GM12878 (cell line): ENCODE measurements at regions not wholly inside any gene's neighbourhood (a gene's known extent, or its start where the extent isn't known, plus 50 kb on each side); places are given as distances from the start of the nearest gene placed in this dataset.

ENCODE experiments used
- ATAC-seq: fragments of 200-7000 bp; cut with Tn5 transposase; 3 replicates; pipeline ENCODE4 v1.9.1; 2020; ENCODE audit warnings: mild to moderate bottlenecking, moderate library complexity
- BruUV-seq: library from RNA; stranded (reverse); fragments of 400-500 nt; replicated peaks from 2 replicates; lab custom pipeline; 2021; lab: Mats Ljungman, UMichigan
- CTCF ChIA-PET: fragments of 300-600 bp; sonication (Branson Sonifier 250); formaldehyde crosslinking; extraction: SDS; loops from one replicate; lab custom pipeline; 2021; ENCODE audit warnings: inconsistent platforms; lab: Yijun Ruan, JAX
- POLR2A ChIA-PET: fragments of 350-600 bp; formaldehyde crosslinking; extraction: SDS; loops from one replicate; lab custom pipeline; 2021; ENCODE audit warnings: inconsistent platforms; lab: Charles Lee
- RAD21 ChIA-PET: fragments of 300-600 bp; sonication (Branson Sonifier 250); formaldehyde crosslinking; loops from one replicate; lab custom pipeline; 2023; ENCODE audit warnings: antibody characterized with exemption; ENCODE audit not compliant: unreplicated experiment; lab: Charles Lee
- SMC1A ChIA-PET: fragments of 300-600 bp; sonication (Branson Sonifier 250); formaldehyde crosslinking; loops from one replicate; lab custom pipeline; 2023; ENCODE audit not compliant: unreplicated experiment, uncharacterized antibody; lab: Charles Lee
- DNase-seq: peaks from one replicate; pipeline ENCODE4 v3.0.0-alpha.2; 2011; ENCODE audit warnings: low read depth, low spot score
- FAIRE-seq: peaks from 3 replicates; lab custom pipeline; 2011; peaks lifted over from hg19 to GRCh38; lab: Jason Lieb, UNC
- H2AFZ ChIP-seq: 2 replicates; pipeline ENCODE4 v1.6.0; 2011; ENCODE audit warnings: low read depth, low read length, control low read depth; ENCODE audit not compliant: control insufficient read depth
- H3K27ac ChIP-seq: 2 replicates; pipeline ENCODE4 v1.5.1; 2011; ENCODE audit warnings: control low read depth; ENCODE audit not compliant: control insufficient read depth, insufficient read depth
- H3K27me3 ChIP-seq, 2 experiments: replicated peaks in 1 of 2; 2 replicates each; pipeline versions ENCODE4 v1.6.0 to v1.6.1; 2011; ENCODE audit warnings: low read length in 1 of 2; ENCODE audit not compliant: control insufficient read depth in 2 of 2, insufficient read depth in 2 of 2
- H3K36me3 ChIP-seq, 2 experiments: 2 replicates each; pipeline ENCODE4 v1.5.1; 2011; ENCODE audit warnings: low read length in 1 of 2; ENCODE audit not compliant: control insufficient read depth in 2 of 2, insufficient read depth in 2 of 2
- H3K4me1 ChIP-seq: 2 replicates; pipeline ENCODE4 v1.6.1; 2011; ENCODE audit warnings: mild to moderate bottlenecking, low read length, moderate library complexity, mixed read lengths; ENCODE audit not compliant: control insufficient read depth, insufficient read depth
- H3K4me2 ChIP-seq: 2 replicates; pipeline ENCODE4 v1.6.0; 2011; ENCODE audit warnings: control low read depth; ENCODE audit not compliant: control insufficient read depth, insufficient read depth
- H3K4me3 ChIP-seq: fragments of 200-600 bp; sonication (generic); 2 replicates; pipeline ENCODE4 v1.5.1; 2016
- H3K79me2 ChIP-seq: 2 replicates; pipeline ENCODE4 v1.6.0; 2011; ENCODE audit warnings: low read length; ENCODE audit not compliant: control insufficient read depth, insufficient read depth
- H3K9ac ChIP-seq: 2 replicates; pipeline ENCODE4 v1.8.0; 2011; ENCODE audit warnings: low read length, control low read depth, mixed read lengths; ENCODE audit not compliant: control insufficient read depth, insufficient read depth
- H3K9me3 ChIP-seq: replicated peaks from 3 replicates; pipeline ENCODE4 v1.5.1; 2011; ENCODE audit warnings: mild to moderate bottlenecking, low read length; ENCODE audit not compliant: control insufficient read depth, insufficient read depth
- H4K20me1 ChIP-seq: 2 replicates; pipeline ENCODE4 v1.6.0; 2011; ENCODE audit not compliant: control insufficient read depth, insufficient read depth
- ELK1 ChIP-seq: IDR thresholded peaks from 2 replicates; pipeline ENCODE4 v1.6.1; 2012; ENCODE audit warnings: low read depth, low read length, improper control_type of control experiment
- FOXM1 ChIP-seq: IDR thresholded peaks from 2 replicates; pipeline ENCODE4 v1.6.1; 2012; ENCODE audit warnings: low read depth, mild to moderate bottlenecking, inconsistent platforms, low read length, moderate library complexity
- GABPA ChIP-seq: IDR thresholded peaks from 2 replicates; pipeline ENCODE4 v1.6.1; 2014; ENCODE audit warnings: antibody characterized with exemption, low read depth, mild to moderate bottlenecking, inconsistent platforms
- HDAC6 ChIP-seq: fragments of 200-600 bp; sonication (generic); IDR thresholded peaks from one replicate; pipeline ENCODE4 v1.8.0; 2017; ENCODE audit warnings: antibody characterized with exemption; ENCODE audit not compliant: unreplicated experiment
- JUNB ChIP-seq: IDR thresholded peaks from 2 replicates; pipeline ENCODE4 v1.6.1; 2016; ENCODE audit warnings: antibody characterized with exemption, mild to moderate bottlenecking
- LARP7 ChIP-seq: fragments of 450-650 bp; IDR thresholded peaks from 2 replicates; pipeline ENCODE4 v1.6.1; 2017; ENCODE audit warnings: mild to moderate bottlenecking
- MYB ChIP-seq: fragments of 150-350 bp; IDR thresholded peaks from 2 replicates; pipeline ENCODE4 v1.6.1; 2014; ENCODE audit warnings: mild to moderate bottlenecking, low read depth, low read length, borderline replicate concordance
- NR2C2 ChIP-seq: IDR thresholded peaks from 2 replicates; pipeline ENCODE4 v1.6.1; 2011; ENCODE audit warnings: borderline replicate concordance, low read depth; ENCODE audit not compliant: control insufficient read depth, insufficient read length
- PML ChIP-seq: IDR thresholded peaks from 2 replicates; pipeline ENCODE4 v1.6.1; 2012; ENCODE audit warnings: low read length, inconsistent platforms
- SIX5 ChIP-seq: IDR thresholded peaks from 2 replicates; pipeline ENCODE4 v1.6.1; 2011; ENCODE audit warnings: mild to moderate bottlenecking, low read depth, low read length, moderate library complexity; ENCODE audit not compliant: severe bottlenecking
- SMARCA5 ChIP-seq: fragments of 450-650 bp; IDR thresholded peaks from 2 replicates; pipeline ENCODE4 v1.6.1; 2017; ENCODE audit warnings: mild to moderate bottlenecking
- SP1 ChIP-seq: IDR thresholded peaks from one replicate; pipeline ENCODE4 v1.6.1; 2011; ENCODE audit warnings: low read depth, low read length
- SREBF2 ChIP-seq: IDR thresholded peaks from 2 replicates; pipeline ENCODE4 v1.6.1; 2012; ENCODE audit warnings: mild to moderate bottlenecking, low read length
- STAT3 ChIP-seq: IDR thresholded peaks from 2 replicates; pipeline ENCODE4 v1.6.1; 2011; ENCODE audit warnings: low read depth, low read length, improper control_type of control experiment
- SUZ12 ChIP-seq: fragments of 200-600 bp; sonication (generic); IDR thresholded peaks from one replicate; pipeline ENCODE4 v1.6.1; 2018; ENCODE audit warnings: antibody characterized with exemption, mild to moderate bottlenecking; ENCODE audit not compliant: unreplicated experiment
- ZNF24 ChIP-seq: fragments of 450-650 bp; IDR thresholded peaks from 2 replicates; pipeline ENCODE4 v1.6.1; 2017; ENCODE audit warnings: antibody characterized with exemption, mild to moderate bottlenecking
- ZNF384 ChIP-seq: IDR thresholded peaks from 2 replicates; pipeline ENCODE4 v1.6.1; 2012; ENCODE audit warnings: low read depth, mild to moderate bottlenecking, low read length, improper control_type of control experiment, borderline replicate concordance
- ZNF622 ChIP-seq: fragments of 450-650 bp; IDR thresholded peaks from 2 replicates; pipeline ENCODE4 v1.6.1; 2017; ENCODE audit warnings: mild to moderate bottlenecking, inconsistent platforms
- WGBS: methylation state at CpG from one replicate; pipeline ENCODE4 v1.1.6; 2016; ENCODE audit warnings: low lambda C conversion rate; ENCODE audit not compliant: insufficient replicate concordance, insufficient coverage; ENCODE audit errors: missing lambda C conversion rate; 5-methylcytosine and 5-hydroxymethylcytosine counted together
- in situ Hi-C: fragments of 300-500 bp; cut with MboI; formaldehyde crosslinking; loops from 9 replicates; pipeline ENCODE4 v1.14.3; 2018; ENCODE audit warnings: mixed read lengths
- intact Hi-C: fragments of 100-400 bp; cut with micrococcal nuclease; formaldehyde crosslinking; loops from one replicate; pipeline ENCODE4 v1.14.2; 2022; ENCODE audit not compliant: unreplicated experiment
- TF ChIP-seq, protein P1 (sequence below): IDR thresholded peaks from 2 replicates; pipeline ENCODE4 v1.6.1; 2012; ENCODE audit warnings: low read depth, low read length, improper control_type of control experiment
- TF ChIP-seq, protein P2 (sequence below): fragments of 450-650 bp; formaldehyde crosslinking; IDR thresholded peaks from 2 replicates; pipeline ENCODE4 v1.4.0; 2022; ENCODE audit warnings: mild to moderate bottlenecking, moderate library complexity

GRCh38 chr10:128839134-128839533, 627.9 kb upstream of the MGMT start:
- Histone ChIP-seq H4K20me1 (no peaks in the 10 kb centered on the region), H3K27ac (no peak overlapping the region), H2AFZ (no peak overlapping the region), H3K9me3 (no peaks in the 10 kb centered on the region), H3K27me3 (no peaks in the 10 kb centered on the region), H3K79me2 (no peaks in the 10 kb centered on the region), H3K4me2 (no peak overlapping the region), H3K36me3 (no peaks in the 10 kb centered on the region), H3K9ac (no peak overlapping the region), H3K4me3 (no peak overlapping the region), H3K4me1 (no peaks in the 10 kb centered on the region)
- no peak for ATAC-seq
- ChIA-PET RAD21 (no interaction called here), SMC1A (no interaction called here), POLR2A (no interaction called here), CTCF (no interaction called here)
- TF ChIP-seq, protein P1, sequence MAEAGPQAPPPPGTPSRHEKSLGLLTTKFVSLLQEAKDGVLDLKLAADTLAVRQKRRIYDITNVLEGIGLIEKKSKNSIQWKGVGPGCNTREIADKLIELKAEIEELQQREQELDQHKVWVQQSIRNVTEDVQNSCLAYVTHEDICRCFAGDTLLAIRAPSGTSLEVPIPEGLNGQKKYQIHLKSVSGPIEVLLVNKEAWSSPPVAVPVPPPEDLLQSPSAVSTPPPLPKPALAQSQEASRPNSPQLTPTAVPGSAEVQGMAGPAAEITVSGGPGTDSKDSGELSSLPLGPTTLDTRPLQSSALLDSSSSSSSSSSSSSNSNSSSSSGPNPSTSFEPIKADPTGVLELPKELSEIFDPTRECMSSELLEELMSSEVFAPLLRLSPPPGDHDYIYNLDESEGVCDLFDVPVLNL = no peak
- TF ChIP-seq ZNF622 (no peak), ZNF384 (no peak), SMARCA5 (no peak), ELK1 (no peak), PML (no peak), SUZ12 (no peak), SREBF2 (no peak), HDAC6 (no peak), LARP7 (no peak), NR2C2 (no peak), SIX5 (no peak), SP1 (no peak), GABPA (no peak), MYB (no peak), ZNF24 (no peak), STAT3 (no peak), JUNB (no peak), FOXM1 (no peak)
- TF ChIP-seq, protein P2, sequence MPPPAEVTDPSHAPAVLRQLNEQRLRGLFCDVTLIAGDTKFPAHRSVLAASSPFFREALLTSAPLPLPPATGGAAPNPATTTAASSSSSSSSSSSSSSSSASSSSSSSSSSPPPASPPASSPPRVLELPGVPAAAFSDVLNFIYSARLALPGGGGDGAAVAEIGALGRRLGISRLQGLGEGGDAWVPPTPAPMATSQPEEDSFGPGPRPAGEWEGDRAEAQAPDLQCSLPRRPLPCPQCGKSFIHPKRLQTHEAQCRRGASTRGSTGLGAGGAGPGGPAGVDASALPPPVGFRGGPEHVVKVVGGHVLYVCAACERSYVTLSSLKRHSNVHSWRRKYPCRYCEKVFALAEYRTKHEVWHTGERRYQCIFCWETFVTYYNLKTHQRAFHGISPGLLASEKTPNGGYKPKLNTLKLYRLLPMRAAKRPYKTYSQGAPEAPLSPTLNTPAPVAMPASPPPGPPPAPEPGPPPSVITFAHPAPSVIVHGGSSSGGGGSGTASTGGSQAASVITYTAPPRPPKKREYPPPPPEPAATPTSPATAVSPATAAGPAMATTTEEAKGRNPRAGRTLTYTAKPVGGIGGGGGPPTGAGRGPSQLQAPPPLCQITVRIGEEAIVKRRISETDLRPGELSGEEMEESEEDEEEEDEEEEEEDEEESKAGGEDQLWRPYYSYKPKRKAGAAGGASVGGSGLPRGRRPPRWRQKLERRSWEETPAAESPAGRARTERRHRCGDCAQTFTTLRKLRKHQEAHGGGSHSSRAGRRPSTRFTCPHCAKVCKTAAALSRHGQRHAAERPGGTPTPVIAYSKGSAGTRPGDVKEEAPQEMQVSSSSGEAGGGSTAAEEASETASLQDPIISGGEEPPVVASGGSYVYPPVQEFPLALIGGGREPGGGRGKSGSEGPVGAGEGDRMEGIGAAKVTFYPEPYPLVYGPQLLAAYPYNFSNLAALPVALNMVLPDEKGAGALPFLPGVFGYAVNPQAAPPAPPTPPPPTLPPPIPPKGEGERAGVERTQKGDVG (CRISPR knock-in tag) = no peak
- FAIRE-seq = no peak
- intact Hi-C loops = no loop called here
- no peak for DNase-seq
- no TSS peak for BruUV-seq
- 33% methylated on average over 9 of the region's 9 CpGs for WGBS
- in situ Hi-C loops = no loop called here
